ENCODE measurements at regions not wholly inside any gene's neighbourhood (a gene's known extent, or its start where the extent isn't known, plus 50 kb on each side); places are given as distances from the start of the nearest gene placed in this dataset.

DNA sequence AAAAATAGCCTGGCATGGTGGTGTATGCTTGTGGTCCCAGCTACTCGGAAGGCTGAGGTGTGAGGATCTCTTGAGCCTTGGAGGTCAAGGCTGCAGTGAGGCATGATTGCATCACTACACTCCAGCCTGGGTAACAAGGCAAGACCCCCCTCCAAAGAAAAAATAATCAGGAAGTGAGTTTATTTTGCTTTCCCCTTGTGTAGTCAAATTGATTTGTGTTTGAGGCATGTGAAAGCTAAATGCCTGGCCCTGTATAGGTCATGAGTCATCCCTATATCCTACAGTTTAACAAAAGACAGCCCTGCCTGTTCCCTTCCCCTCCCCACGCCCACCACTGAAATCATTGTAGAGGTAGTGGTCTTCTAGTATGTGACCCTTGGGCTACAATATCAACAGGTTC, 241.4 kb upstream of the JUN start:
- TF ChIP-seq CTCF (IDR thresholded peaks at IDR 0.05), result no peak
- no peaks in the 10 kb centered on the region for H3K9me3 Mint-ChIP-seq (ENCODE audit: low read depth)
- H3K4me1 Mint-ChIP-seq (ENCODE audit: low read depth), result peaks cover 11% of the 10 kb centered on the region
- DNase-seq (ENCODE audit: low spot score), result no peak
- no peaks in the 10 kb centered on the region for H3K27me3 Mint-ChIP-seq (ENCODE audit: low read depth)
- H3K36me3 Mint-ChIP-seq (ENCODE audit: low read depth), result no peaks in the 10 kb centered on the region
- no peak overlapping the region for H3K4me3 Mint-ChIP-seq (ENCODE audit: unreplicated experiment)
- no peak overlapping the region for H3K27ac Mint-ChIP-seq (ENCODE audit: unreplicated experiment)

- DNase-seq (ENCODE audit: low spot score), result no peak
- Mint-ChIP-seq H3K4me3 (ENCODE audit: unreplicated experiment) (no peak overlapping the region), H3K27me3 (ENCODE audit: low read depth) (no peaks in the 10 kb centered on the region), H3K36me3 (ENCODE audit: low read depth) (no peaks in the 10 kb centered on the region), H3K27ac (ENCODE audit: unreplicated experiment) (no peak overlapping the region), H3K9me3 (ENCODE audit: low read depth) (no peaks in the 10 kb centered on the region), H3K4me1 (ENCODE audit: low read depth) (peaks cover 4% of the 10 kb centered on the region)
- TF ChIP-seq CTCF (IDR thresholded peaks at IDR 0.05), result no peak
These were observed 242.1 kb upstream of the JUN start for GRCh38 chr1:59025898-59026426.

DNA sequence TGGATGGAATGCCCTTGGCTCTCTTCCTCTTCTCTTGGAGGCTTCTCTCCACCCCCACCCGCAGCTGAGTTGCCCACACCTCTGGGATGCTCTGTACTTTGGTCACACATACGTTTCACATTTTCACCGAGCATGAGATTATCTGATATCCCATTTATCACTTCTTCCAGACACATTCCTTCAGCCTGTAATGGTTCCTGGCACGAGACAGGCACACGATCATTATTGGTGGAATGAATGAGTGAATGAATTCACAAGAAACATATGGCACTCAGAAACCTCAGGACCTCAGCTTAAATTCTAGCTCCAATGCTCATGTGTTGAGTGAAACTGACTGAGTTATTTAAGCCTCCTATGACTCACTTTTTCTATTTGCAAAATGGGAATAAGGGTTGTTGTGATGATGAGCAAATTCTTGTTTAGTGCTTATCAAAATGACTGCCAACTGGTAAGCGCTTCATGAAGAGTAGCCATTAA, 242.7 kb upstream of the JUN start:
- no peak for DNase-seq (ENCODE audit: low spot score)
- Mint-ChIP-seq H3K27me3 (ENCODE audit: low read depth) (no peaks in the 10 kb centered on the region), H3K27ac (ENCODE audit: unreplicated experiment) (no peak overlapping the region), H3K36me3 (ENCODE audit: low read depth) (no peaks in the 10 kb centered on the region), H3K4me1 (ENCODE audit: low read depth) (peaks cover 4% of the 10 kb centered on the region), H3K9me3 (ENCODE audit: low read depth) (no peaks in the 10 kb centered on the region), H3K4me3 (ENCODE audit: unreplicated experiment) (no peak overlapping the region)
- no peak for TF ChIP-seq CTCF (IDR thresholded peaks at IDR 0.05)

- H3K27me3 Mint-ChIP-seq (ENCODE audit: low read depth), result no peaks in the 10 kb centered on the region
- no peak for TF ChIP-seq CTCF (IDR thresholded peaks at IDR 0.05)
- H3K4me1 Mint-ChIP-seq (ENCODE audit: low read depth), result peaks cover 4% of the 10 kb centered on the region
- no peak for DNase-seq (ENCODE audit: low spot score)
- no peaks in the 10 kb centered on the region for H3K36me3 Mint-ChIP-seq (ENCODE audit: low read depth)
- H3K27ac Mint-ChIP-seq (ENCODE audit: unreplicated experiment), result no peak overlapping the region
- no peak overlapping the region for H3K4me3 Mint-ChIP-seq (ENCODE audit: unreplicated experiment)
- H3K9me3 Mint-ChIP-seq (ENCODE audit: low read depth), result no peaks in the 10 kb centered on the region
These were observed 243.3 kb upstream of the JUN start for GRCh38 chr1:59027177-59027576.

- DNase-seq (ENCODE audit: low spot score), result no peak
- no peaks in the 10 kb centered on the region for H3K9me3 Mint-ChIP-seq (ENCODE audit: low read depth)
- H3K27me3 Mint-ChIP-seq (ENCODE audit: low read depth), result no peaks in the 10 kb centered on the region
- H3K4me3 Mint-ChIP-seq (ENCODE audit: unreplicated experiment), result no peak overlapping the region
- no peaks in the 10 kb centered on the region for H3K36me3 Mint-ChIP-seq (ENCODE audit: low read depth)
- H3K27ac Mint-ChIP-seq (ENCODE audit: unreplicated experiment), result no peak overlapping the region
- TF ChIP-seq CTCF (IDR thresholded peaks at IDR 0.05), result no peak
- peaks cover 4% of the 10 kb centered on the region for H3K4me1 Mint-ChIP-seq (ENCODE audit: low read depth)
These were observed 244.2 kb upstream of the JUN start for GRCh38 chr1:59028048-59028447.
